ENCODE measurements at regions not wholly inside any gene's neighbourhood (a gene's known extent, or its start where the extent isn't known, plus 50 kb on each side); places are given as distances from the start of the nearest gene placed in this dataset.
"Not testable (repeated sequence)": the region's sequence is repeated elsewhere in the genome, so short reads cannot be mapped to it uniquely, and the experiment has no call there.

DNA sequence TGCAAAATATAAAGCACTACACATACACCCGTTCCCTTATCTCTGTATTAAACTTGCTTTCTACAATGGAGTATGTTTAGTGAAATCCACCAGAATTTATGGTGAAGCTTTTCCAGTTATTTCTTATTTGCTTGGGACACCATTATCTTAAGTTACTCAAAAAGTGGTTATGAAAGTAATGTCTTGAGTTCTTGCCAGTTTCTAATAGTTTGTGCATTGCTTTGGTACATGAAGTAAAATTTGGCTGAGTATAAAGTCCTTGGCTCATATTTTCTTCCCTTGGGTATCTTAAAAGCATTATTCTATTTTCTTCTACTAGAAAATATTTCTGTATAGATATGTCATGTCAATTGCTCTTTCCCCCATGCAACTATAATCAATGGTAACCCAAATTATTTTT, 85.2 kb downstream of the POLR1F start:
- peak; percentile 29 for DNase-seq

DNA sequence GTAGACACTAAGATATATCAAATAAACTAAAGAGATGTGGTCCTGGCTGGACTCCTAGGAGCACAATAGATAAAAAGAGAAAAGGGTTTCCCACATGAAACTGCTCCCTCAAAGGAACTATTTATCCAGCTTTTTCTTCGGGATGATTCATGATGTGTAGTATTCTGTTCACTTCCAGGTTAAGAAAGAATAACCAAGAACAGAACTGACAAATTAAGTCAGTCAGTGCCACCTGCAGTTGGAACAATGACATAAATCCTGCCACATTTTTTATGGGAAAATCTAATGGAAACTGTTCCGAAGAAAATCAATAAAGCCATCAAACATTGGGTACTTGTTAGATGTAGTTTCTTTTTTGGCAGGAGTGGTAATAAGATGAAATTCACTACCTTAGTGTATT, 87.1 kb downstream of the POLR1F start:
- peak; percentile 22 for DNase-seq

DNA sequence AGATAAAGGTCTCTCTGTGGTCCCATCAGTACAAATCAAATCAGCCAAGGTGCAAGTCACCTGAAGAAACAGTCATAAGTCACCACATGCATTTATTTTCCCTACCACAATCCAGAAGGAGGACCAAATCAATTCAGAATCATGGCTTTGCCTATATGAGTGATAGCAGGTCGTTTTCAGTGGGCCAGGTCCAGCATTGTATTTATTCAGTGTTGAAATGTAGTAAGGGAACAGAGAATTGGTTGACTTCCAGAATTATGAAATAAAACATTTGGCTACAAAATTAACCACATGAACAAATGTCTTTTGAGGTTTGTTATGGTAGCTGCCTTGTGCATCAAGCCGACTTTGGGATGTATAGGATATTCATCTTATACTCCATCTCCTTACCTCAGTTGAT, 88.4 kb downstream of the POLR1F start:
- DNase-seq = peak; percentile 41

DNA sequence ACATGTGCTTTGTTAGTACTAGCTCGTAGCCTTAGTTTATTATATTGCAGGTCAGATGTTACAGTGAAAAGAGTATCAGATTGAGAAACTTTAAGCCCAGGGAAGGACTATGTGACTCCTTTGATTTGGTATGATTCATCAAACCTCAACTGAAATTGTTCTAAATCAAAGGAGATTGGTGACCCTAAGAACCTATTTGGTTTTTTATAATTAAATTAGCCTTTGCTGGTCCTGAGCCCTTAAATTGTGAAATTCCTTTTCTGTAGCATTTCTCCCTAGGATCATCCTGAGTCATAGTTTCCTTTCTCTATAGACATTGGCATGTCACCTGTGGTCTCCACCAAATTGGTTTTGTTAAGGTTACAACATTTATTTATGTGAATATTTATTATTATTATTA, 89.7 kb downstream of the POLR1F start:
- DNase-seq = peak; percentile 37

DNA sequence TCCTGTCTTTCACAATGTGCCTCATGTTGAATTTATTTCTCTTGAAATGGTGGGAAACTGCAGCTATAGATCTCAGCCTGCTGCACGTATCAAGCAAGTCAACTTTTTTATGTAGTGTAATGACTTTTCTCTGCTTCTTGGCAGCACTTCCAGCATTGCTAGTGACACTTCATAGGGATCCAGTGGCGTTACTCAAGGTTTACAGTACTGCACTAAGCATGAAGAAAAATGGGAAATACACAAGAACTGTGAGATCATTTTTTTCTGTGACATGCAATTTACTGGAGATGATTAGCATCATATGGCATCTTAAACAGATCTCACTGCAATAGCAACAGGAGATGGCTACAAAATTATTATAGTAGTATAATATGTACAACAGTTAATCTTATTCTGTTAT, 90.9 kb downstream of the POLR1F start:
- DNase-seq = peak; percentile 2

DNA sequence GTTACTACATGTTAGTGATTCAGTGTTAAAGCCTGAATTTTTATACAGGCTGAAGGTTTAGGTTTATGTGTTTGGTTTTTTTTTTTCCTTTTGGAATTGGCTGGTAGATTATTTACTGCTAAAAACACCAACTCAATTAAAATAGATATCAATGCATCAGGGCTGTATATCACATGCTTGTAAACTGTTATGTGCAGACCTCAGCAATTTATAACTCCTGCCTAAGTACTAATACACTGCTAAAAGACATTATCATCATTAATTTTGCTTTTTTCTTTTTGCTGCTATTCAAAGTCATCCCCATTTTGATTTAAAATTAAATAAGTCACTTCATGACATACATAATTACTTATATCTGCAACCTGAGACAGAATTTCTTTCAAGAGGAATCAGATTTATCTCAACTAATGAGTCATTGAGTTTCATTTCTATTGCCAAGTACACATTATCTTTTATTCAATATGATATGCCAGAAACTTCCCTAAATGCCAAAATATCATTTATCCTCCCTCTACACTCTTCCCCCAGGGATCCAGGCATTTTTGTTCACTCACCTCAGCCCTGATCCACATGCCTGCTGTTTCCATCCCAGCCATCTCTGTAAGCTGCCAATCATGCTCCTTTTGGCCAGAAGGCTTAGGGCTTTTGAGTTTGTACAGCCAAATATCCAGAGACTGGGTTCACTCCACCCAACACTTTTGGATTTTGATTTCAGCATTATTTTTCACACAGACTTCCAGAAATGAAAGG, 98.5 kb downstream of the POLR1F start:
- DNase-seq = no peak

DNA sequence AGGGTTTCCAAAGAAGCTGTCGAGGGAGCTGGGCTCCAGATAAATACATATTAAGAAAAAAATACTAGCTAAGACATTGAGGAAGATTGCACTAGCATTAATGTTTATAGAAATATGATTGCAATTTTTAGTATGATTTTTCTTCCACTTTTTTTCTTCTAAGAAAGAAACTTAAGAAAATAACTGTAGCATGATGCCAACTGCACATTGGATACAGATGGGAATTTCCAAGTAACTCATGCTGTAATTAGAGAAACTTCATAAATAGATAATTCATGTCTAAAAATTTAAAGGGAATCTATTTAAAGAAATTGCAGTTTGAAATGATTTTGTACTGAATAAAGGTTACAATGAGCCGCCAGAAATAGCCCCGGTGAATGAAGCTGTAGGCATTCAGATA, 119.4 kb downstream of the POLR1F start:
- DNase-seq = no peak

DNA sequence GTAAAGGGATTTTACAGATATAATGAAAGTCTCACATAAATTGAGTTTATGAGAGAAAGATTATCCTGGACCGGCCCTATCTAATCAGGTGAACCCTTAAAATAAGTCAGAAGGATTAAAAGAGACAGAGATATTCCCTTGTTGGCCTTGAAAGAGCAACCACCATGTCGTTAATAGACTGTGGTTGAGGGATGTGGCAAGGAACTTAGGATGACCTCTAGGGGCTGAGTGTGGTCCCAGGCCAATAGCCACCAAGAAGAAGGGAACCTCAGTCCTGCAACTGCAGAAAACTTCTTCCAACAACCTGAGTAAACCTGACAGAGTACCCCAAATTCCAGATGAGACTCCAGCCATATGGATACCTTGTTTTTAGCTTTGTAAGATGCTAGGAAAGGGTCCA, 121.5 kb downstream of the POLR1F start:
- DNase-seq = no peak

DNA sequence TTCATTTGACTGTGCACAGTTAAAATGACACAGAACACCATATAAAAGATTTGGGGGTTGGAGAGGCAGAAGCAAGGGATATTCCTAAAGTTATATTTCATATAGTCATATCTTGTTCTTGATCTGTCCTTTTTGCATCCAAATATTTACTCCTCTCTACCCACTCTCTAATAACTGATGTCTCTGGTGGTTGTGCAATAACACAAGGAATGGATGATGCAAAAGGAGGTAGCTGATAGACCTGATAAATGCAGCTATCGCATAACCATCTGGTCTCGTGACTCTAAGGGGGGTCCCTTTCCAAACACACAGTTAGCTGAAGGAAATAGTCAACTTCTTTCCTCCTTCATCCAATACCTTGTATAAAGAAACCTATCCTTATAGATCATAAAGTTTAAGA, 123.1 kb downstream of the POLR1F start:
- DNase-seq = no peak

DNA sequence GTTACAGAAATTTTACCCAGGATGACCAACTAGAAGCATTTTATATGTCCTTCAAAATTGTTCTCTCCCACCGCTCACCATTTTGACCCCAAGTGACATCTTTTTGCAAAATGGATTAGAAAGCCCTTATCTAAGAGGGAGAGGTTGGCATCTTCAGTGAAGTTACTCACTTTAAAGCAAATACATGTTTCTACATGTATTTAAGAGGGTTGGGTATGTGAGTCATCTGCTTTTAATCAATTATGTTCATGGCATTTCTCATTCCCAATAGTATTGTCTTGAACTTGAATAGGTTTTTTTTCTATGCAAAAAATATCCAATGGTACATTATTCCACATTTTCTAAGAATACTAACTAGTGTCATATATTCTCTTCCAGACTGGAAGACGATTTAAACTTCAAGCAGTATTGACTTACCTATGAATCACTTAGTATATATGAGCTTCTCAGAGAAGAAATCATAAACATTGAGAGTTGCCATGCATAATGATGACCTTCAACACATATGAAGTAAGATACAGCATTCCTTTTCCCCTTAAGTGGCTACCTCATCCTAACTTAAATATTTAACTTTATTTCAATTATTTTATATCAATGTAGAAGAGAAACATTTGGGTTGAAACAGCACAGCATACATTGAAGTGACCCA, 132.8 kb downstream of the POLR1F start:
- peak; percentile 10 for DNase-seq

DNA sequence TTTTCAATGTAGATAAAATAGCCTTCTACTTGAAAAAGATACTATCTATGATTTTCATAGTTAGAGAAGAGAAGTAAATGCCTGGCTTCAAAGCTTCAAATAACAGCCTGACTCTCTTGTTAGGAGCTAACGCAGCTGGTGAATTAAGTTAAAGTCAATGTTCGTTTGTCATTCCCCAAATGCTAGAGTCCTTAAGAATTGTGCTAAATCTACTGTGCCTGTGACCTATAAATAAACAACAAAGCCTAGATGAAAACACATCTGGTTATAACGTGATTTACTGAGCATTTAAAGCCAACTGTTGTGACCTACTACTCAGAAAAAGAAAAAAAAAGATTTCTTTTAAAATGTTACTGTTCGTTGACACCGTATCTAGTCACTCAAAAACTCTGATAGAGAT, 134.7 kb downstream of the POLR1F start:
- no peak for DNase-seq

DNA sequence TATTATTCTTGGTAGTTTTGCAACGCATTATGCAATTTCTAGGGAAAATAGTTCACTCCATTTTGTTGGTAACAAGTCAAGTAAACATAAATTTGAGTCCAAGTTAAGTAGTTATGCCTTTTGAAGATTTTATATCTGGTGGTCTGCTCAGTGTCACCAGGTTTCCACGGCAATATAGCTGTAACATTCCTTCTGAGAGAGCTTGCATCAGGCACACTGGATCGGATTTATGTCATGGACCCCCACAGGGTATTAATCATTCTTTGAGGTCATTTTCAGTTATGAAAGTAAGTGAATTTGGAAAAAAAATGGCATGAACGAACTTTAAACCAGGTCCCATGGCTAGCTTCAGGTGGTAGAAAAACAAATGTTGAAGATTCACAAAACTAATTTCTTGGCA, 136.3 kb downstream of the POLR1F start:
- DNase-seq = peak; percentile 30

DNA sequence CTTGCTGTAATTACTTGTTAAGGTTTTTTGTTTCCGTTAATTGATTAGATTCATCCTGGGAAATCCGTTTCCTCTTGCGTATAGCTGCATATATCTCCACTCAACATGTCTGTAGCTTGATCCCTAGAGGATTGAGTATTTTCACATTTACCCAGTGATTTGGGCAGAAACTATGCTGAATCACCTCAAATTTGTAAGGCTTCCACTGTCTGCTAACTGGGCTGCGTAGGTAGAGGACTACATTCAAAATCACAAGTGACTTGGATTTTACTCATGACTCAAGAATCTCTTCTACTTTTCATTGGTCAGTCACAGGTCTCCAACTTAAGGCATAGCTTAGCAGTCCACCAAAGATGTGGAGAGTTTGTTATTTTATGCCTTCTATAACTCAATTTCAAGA, 141.8 kb downstream of the POLR1F start:
- peak; percentile 56 for DNase-seq

DNA sequence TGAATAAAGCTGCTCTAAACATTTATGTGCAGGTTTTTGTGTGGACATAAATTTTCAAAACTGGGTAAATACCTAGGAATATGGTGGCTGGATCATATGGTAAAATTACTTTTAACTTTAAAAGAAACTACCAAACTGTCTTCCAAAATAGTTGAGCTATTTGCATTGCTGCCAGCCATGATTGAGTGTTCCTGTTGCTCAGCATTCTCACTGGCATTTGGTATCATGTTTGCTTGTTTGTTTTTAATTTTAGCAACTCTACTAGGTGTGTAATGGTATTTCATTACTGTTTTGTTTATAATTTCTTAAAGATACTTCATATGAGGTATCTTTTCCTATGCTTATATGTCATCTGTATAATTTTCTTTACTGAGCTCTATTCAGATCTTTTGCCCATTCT, 143.2 kb downstream of the POLR1F start:
- DNase-seq = no peak

DNA sequence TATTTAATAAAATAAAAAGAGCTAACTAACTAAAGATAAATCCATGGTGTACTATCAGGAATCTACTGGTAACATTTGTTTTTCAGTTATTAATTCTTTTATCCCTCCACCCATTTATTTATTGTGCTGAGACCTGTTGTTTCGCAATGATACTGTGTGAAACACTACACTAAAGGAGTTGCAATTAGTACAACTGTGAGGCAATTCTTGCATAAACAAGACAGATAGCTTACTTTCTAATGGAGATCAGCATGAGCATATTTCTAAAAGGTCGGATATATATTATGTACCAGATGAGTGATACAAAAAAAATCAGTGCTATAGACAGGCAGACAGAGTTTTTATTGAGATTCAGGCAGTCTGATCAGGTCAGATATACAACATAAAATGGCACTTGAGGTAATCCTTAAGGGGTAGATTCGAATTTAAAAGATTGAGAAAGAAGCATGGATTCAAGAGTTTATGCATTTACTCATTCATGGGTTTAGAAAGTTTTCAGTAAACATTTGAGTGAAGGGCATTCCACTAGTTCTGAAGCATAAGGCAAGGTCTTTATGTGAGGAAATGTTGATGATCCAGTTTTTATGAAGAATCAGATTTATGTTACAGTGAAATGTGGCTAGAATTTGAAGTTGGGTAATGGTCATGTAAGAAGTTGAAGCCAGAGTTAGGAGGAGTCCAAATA, 147.6 kb downstream of the POLR1F start:
- no peak for DNase-seq

DNA sequence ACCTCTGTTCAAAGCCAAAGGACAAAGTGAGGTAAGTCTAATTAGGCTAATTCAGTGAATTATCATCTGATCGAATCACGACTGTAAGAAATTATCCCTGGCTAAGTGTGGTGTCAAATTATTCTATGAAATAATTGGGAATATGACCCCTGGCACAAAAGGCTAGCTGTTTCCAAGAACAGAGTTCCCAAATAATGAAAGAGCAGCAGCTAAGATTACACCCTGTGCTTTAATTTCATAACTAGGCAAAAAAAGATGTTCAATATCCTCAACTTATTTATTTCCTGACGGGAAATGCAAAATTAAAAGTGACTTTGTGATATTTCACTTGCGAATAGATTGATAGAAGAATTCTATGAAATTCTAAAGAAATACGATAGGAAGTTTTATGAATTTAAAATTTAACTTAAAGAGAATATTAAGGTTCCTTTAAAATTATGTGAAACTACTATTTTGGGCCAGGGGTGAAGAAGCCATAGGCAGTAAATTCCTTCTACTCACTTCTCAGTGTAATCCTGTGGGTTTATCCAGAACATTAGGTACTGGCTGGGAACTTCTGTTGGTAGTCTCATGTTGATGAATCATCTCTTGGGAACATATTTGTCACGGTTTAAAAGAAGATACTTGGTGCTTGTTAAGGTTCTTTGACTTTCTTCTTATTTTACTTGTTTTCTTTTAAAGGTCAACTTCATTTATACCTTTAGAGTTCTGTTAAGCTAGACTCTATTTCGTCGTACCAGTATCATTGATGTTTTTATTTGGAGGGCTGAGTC, 148.5 kb downstream of the POLR1F start:
- DNase-seq = peak; percentile 66

DNA sequence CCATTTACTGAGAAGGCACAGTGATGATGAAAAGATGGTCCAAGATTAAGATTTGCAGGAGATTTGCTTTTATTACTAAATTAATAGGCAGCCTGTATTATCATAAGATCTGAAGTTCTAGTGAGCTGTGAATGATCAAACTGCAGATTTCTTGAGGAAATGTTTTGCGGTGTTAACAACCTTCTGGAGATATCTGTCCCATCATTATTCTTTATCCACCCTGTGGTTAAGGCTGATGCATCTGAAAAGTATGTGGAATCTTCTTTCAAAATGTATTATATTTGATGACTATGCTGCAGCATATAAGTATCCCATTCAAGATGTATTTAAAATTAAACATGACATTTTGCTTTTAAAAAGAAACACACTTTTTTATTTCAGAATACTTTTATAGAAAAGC, 150.3 kb downstream of the POLR1F start:
- DNase-seq = peak; percentile 81

DNA sequence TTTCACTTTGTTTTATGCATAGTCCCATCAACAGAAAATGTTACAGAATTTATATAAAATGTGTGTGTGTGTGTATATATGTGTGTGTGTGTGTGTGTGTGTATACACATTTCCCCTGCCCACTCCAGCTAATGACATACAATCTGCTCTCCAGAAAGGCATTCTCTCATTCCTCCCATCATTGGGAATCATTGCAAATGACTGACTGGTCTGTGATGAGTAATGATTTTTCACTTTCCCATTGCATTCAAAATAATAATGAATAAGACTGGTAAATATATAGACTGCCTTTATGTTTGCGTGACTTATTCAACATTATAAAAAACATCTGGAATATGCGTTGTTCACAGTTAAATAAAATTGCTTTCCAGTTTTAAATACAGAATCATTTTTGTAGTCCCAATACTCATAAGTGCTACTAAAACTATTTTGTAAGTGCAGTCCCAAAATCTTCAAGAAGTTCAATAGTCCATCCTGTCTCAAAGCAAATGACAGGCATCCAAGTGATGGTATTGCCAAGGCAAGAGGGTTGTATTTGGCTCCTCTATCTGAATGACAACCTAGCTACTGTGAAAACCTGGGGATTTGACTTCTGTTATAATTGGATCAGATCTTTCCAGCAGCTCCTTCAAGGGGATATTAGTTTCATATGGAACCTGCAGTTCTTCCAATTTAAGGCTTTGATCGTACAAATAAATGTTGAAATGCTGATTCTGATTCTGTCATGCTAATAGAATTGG, 150.9 kb downstream of the POLR1F start:
- DNase-seq = peak; percentile 36

DNA sequence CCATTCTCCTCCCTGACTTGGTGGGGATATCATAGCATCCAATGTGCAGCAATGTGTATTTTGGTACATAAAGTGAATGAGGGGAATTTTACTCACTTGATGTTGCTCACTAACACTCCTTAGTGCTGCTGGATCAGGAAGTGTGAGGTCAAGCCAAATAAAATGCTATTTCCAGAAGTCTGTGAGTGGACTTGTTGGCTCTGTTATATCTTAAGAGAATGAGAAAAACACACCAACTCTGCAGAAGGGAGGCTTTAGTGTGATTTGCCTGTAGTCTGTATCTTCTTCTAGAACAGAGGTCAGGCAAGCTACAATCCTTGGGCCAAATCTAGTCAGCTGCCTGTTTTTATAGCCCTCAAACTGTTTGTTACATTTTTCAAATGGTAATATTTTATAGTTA, 154.3 kb downstream of the POLR1F start:
- DNase-seq = no peak

DNA sequence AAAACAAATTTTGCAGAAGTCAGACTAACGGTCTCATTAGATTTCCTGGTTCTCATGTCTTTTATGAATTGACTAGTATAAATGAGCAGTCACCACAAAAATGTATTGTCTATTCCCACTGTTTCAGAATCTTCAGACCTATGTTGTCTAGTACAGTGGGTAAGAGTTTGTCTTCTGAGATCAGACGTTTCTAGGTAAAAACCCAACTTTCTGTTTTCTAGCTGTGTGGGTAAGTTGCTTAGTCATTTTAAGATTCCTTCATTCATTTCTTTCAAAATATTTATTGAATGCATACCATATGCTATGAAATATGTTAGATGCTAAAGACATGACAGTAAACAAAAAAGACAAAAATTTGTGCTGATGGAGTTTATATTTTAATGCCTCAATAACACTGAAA, 156.3 kb downstream of the POLR1F start:
- DNase-seq = no peak

DNA sequence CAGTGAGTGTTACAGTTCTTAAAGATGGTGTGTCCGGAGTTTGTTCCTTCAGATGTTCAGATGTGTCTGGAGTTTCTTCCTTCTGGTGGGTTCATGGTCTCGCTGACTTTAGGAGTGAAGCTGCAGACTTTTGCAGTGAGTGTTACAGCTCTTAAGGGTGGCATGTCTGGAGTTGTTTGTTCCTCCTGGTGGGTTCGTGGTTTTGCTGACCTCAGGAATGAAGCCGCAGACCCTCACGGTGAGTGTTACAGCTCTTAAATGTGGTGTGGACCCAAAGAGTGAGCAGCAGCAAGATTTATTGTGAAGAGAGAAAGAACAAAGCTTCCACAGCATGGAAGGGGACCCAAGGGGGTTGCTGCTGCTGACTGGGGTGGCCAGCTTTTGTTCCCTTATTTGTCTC, 159.6 kb downstream of the POLR1F start:
- DNase-seq = not testable (repeated sequence)

DNA sequence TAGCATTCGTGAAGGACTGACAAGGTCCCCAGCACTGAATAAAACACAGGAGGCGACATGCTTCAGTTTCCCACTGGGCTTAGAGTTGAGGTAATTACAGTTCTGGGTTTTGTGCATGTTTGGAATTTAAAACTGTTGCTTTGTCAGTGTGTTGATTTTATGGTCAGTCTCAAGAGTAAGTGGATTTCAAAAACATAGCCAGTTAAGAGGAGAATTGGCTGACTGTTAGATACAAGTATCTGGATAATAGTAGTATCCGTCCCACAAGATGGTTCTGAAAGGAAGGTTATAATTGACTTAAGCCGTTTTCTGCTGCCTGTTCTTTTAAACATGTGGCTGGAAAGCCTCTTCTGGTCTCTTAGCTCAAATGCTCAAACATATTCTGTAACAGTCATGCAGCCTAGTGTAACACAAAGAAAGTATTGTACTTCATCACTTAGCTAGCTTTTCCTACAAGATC, 170.9 kb downstream of the POLR1F start:
- peak; percentile 11 for DNase-seq

DNA sequence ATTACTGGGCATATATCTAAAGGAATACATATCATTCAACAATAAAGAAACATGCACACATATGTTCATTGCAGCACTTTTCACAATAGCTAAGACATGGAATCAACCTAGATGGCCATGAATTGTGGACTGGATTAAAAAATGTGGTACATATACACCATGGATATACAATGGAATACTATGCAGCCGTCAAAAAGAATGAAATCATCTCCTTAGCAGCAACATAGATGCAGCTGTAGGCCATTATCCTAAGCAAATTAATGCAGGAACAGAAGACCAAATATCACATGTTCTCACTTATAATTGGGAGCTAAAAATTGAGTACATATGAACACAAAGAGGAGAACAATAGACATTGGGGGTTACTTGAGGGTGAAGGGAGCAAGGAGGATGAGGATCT, 175.6 kb downstream of the POLR1F start:
- no peak for DNase-seq
